ENCODE measurements at regions not wholly inside any gene's neighbourhood (a gene's known extent, or its start where the extent isn't known, plus 50 kb on each side); places are given as distances from the start of the nearest gene placed in this dataset.
"Not testable (repeated sequence)": the region's sequence is repeated elsewhere in the genome, so short reads cannot be mapped to it uniquely, and the experiment has no call there.

- H4K20me1 ChIP-seq (replicated peaks; ENCODE audit: control insufficient read depth, extremely low read depth, insufficient read depth, low read length) = no peaks in the 10 kb centered on the region
- FAIRE-seq = no peak
- H2AFZ ChIP-seq (ENCODE audit: low read depth, low read length) = no peak overlapping the region
- H3K4me2 ChIP-seq (ENCODE audit: insufficient read depth, low read length) = no peak overlapping the region
- H3K79me2 ChIP-seq (ENCODE audit: control insufficient read depth, insufficient read depth, low read length) = no peaks in the 10 kb centered on the region
- no peak overlapping the region for H3K4me3 ChIP-seq (replicated peaks in 1 of 3; ENCODE audit: insufficient read depth in 1 of 3, low read depth in 1 of 3, low read length in 3 of 3)
- POLR2A ChIA-PET = no interaction called here
- no peak overlapping the region for H3K27ac ChIP-seq (ENCODE audit: insufficient read depth, low read depth, low read length)
- intact Hi-C loops (cut with micrococcal nuclease) (no loop called here), dilution Hi-C loops (cut with MboI; ENCODE audit: extremely low pct_ligation_motif_present, low sequenced_read_pairs) (no loop called here)
- CTCF ChIA-PET = no interaction called here
- no peaks in the 10 kb centered on the region for H3K4me1 ChIP-seq (ENCODE audit: control insufficient read depth, extremely low read depth, insufficient read depth, low read length)
- TF ChIP-seq CTCF (IDR thresholded peaks at IDR 0.05; ENCODE audit: extremely low read depth in 1 of 2, insufficient read depth in 1 of 2, low read depth in 1 of 2, low read length in 2 of 2) = no peak
- TF ChIP-seq MYC (IDR thresholded peaks at IDR 0.05; ENCODE audit: low read depth, low read length) = no peak
- TF ChIP-seq EZH2 (IDR thresholded peaks at IDR 0.05; ENCODE audit: borderline replicate concordance, low read depth, low read length, severe bottlenecking) = no peak
- no peak for TF ChIP-seq MAX (IDR thresholded peaks at IDR 0.05; ENCODE audit: insufficient read depth, insufficient read length)
- no peak for TF ChIP-seq JUN (IDR thresholded peaks at IDR 0.05; ENCODE audit: borderline replicate concordance, insufficient read depth, insufficient read length, low read depth)
- TF ChIP-seq POLR2AphosphoS5 (IDR thresholded peaks at IDR 0.05; ENCODE audit: insufficient read depth, low read depth, low read length) = no peak
- no peak for TF ChIP-seq FOS (IDR thresholded peaks at IDR 0.05; ENCODE audit: borderline replicate concordance, insufficient read depth, low read length)
- TF ChIP-seq GATA2 (IDR thresholded peaks at IDR 0.05; ENCODE audit: insufficient read depth, insufficient read length, low read depth, low read length) = no peak
- no peak for TF ChIP-seq POLR2A (IDR thresholded peaks at IDR 0.05; ENCODE audit: low read depth, low read length)
- H3K36me3 ChIP-seq (ENCODE audit: control insufficient read depth in 2 of 2, extremely low read depth in 1 of 2, insufficient read depth in 2 of 2, low read length in 2 of 2) = no peaks in the 10 kb centered on the region
- no TSS peak for BruUV-seq (replicated peaks)
- DNase-seq (ENCODE audit: low read depth, low spot score) = no peak
- no peak overlapping the region for H3K9ac ChIP-seq (replicated peaks; ENCODE audit: extremely low read depth, insufficient read depth, low read length)
- peaks cover 2% of the 10 kb centered on the region for H3K9me3 ChIP-seq (replicated peaks; ENCODE audit: control insufficient read depth, insufficient read depth, low read length)
- H3K9me1 ChIP-seq (replicated peaks; ENCODE audit: control insufficient read depth, extremely low read depth, insufficient read depth, low read length) = no peaks in the 10 kb centered on the region
- no peaks in the 10 kb centered on the region for H3K27me3 ChIP-seq (ENCODE audit: control insufficient read depth in 2 of 2, insufficient read depth in 2 of 2, low read length in 2 of 2)
These were observed 704.8 kb upstream of the AADAT start for GRCh38 chr4:170794525-170794924.

GRCh38 chr4:170788540-170789051 is 698.8 kb upstream of the AADAT start:
- H3K9ac ChIP-seq (replicated peaks; ENCODE audit: extremely low read depth, insufficient read depth, low read length); FAIRE-seq; H4K20me1 ChIP-seq (replicated peaks; ENCODE audit: control insufficient read depth, extremely low read depth, insufficient read depth, low read length); H3K9me3 ChIP-seq (replicated peaks; ENCODE audit: control insufficient read depth, insufficient read depth, low read length); intact Hi-C loops (cut with micrococcal nuclease); DNase-seq (ENCODE audit: low read depth, low spot score); H3K79me2 ChIP-seq (ENCODE audit: control insufficient read depth, insufficient read depth, low read length); CTCF ChIA-PET; H3K27ac ChIP-seq (ENCODE audit: insufficient read depth, low read depth, low read length); H3K9me1 ChIP-seq (replicated peaks; ENCODE audit: control insufficient read depth, extremely low read depth, insufficient read depth, low read length); dilution Hi-C loops (cut with MboI; ENCODE audit: extremely low pct_ligation_motif_present, low sequenced_read_pairs); H3K36me3 ChIP-seq (ENCODE audit: control insufficient read depth in 2 of 2, extremely low read depth in 1 of 2, insufficient read depth in 2 of 2, low read length in 2 of 2); H3K27me3 ChIP-seq (ENCODE audit: control insufficient read depth in 2 of 2, insufficient read depth in 2 of 2, low read length in 2 of 2); H3K4me2 ChIP-seq (ENCODE audit: insufficient read depth, low read length); H3K4me3 ChIP-seq (replicated peaks in 1 of 3; ENCODE audit: insufficient read depth in 1 of 3, low read depth in 1 of 3, low read length in 3 of 3); BruUV-seq (replicated peaks); H3K4me1 ChIP-seq (ENCODE audit: control insufficient read depth, extremely low read depth, insufficient read depth, low read length); H2AFZ ChIP-seq (ENCODE audit: low read depth, low read length); POLR2A ChIA-PET: not testable (repeated sequence)
